GM23338 (cell line): ENCODE measurements at regions not wholly inside any gene's neighbourhood (a gene's known extent, or its start where the extent isn't known, plus 50 kb on each side); places are given as distances from the start of the nearest gene placed in this dataset.
A peak's percentile ranks its signal among the peaks of the same experiment; 100 is the strongest.

Experiments
- ATAC-seq: fragments of 200-7000 bp; cut with Tn5 transposase; 3 replicates; pipeline ENCODE4 v1.9.1; 2020
- DNase-seq: peaks from one replicate; pipeline ENCODE4 v3.0.0-alpha.2; 2015; ENCODE audit warnings: low spot score
- H2AFZ ChIP-seq: fragments of 200-600 bp; sonication (generic); 2 replicates; pipeline ENCODE4 v1.8.0; 2016; ENCODE audit warnings: antibody characterized with exemption, mild to moderate bottlenecking, moderate library complexity
- H3F3A ChIP-seq: fragments of 200-600 bp; sonication (generic); replicated peaks from 2 replicates; pipeline ENCODE4 v1.8.0; 2017; ENCODE audit warnings: antibody characterized with exemption, mixed run types, low read depth
- H3K27ac ChIP-seq: fragments of 200-600 bp; sonication (generic); 2 replicates; pipeline ENCODE4 v1.6.1; 2016; ENCODE audit warnings: low read depth
- H3K27me3 ChIP-seq: fragments of 200-600 bp; sonication (generic); 2 replicates; pipeline ENCODE4 v1.8.0; 2016; ENCODE audit warnings: mild to moderate bottlenecking, mixed run types, moderate library complexity; ENCODE audit not compliant: insufficient read depth
- H3K36me3 ChIP-seq: fragments of 200-600 bp; sonication (generic); 2 replicates; pipeline ENCODE4 v1.8.0; 2016; ENCODE audit warnings: mild to moderate bottlenecking; ENCODE audit not compliant: insufficient read depth
- H3K4me1 ChIP-seq: fragments of 200-600 bp; sonication (generic); 2 replicates; pipeline ENCODE4 v1.8.0; 2016; ENCODE audit warnings: mild to moderate bottlenecking, moderate library complexity; ENCODE audit not compliant: insufficient read depth
- H3K4me2 ChIP-seq: fragments of 200-600 bp; sonication (generic); 2 replicates; pipeline ENCODE4 v1.7.1; 2017; ENCODE audit warnings: mixed run types
- H3K4me3 ChIP-seq: fragments of 200-600 bp; sonication (generic); 2 replicates; pipeline ENCODE4 v1.6.1; 2016; ENCODE audit warnings: mixed run types
- H3K79me2 ChIP-seq: fragments of 200-600 bp; sonication (generic); replicated peaks from 2 replicates; pipeline ENCODE4 v1.8.0; 2017; ENCODE audit warnings: mild to moderate bottlenecking; ENCODE audit not compliant: insufficient read depth
- H3K9me2 ChIP-seq: fragments of 200-600 bp; sonication (generic); 2 replicates; pipeline ENCODE4 v1.8.0; 2017; ENCODE audit not compliant: insufficient read depth
- H4K20me1 ChIP-seq: fragments of 200-600 bp; sonication (generic); replicated peaks from 2 replicates; pipeline ENCODE4 v1.8.0; 2017; ENCODE audit warnings: mild to moderate bottlenecking; ENCODE audit not compliant: insufficient read depth
- H3K27ac Mint-ChIP-seq: 2 replicates; pipeline ENCODE4 v1.8.0; 2020; ENCODE audit warnings: inconsistent platforms, mild to moderate bottlenecking, moderate library complexity, mixed read lengths
- H3K27me3 Mint-ChIP-seq: 3 replicates; pipeline ENCODE4 v1.8.0; 2022; ENCODE audit warnings: low read depth, mild to moderate bottlenecking, moderate library complexity, mixed read lengths, inconsistent platforms; ENCODE audit not compliant: insufficient read depth, poor library complexity
- H3K36me3 Mint-ChIP-seq: 3 replicates; pipeline ENCODE4 v1.8.0; 2021; ENCODE audit warnings: low read depth, mild to moderate bottlenecking, inconsistent platforms, moderate library complexity, mixed read lengths
- H3K4me1 Mint-ChIP-seq: 3 replicates; pipeline ENCODE4 v1.8.0; 2020; ENCODE audit warnings: mild to moderate bottlenecking, inconsistent platforms, mixed read lengths
- H3K4me3 Mint-ChIP-seq: 3 replicates; pipeline ENCODE4 v1.8.0; 2021; ENCODE audit warnings: moderate library complexity, mild to moderate bottlenecking, inconsistent platforms, mixed read lengths
- H3K9me3 Mint-ChIP-seq: 3 replicates; pipeline ENCODE4 v1.8.0; 2020; ENCODE audit warnings: moderate library complexity, mild to moderate bottlenecking, inconsistent platforms, mixed read lengths
- CREB1 ChIP-seq: fragments of 250-450 bp; sonication (Bioruptor Pico); IDR thresholded peaks from 2 replicates; pipeline ENCODE4 v1.5.0; 2020; ENCODE audit warnings: low read depth, mild to moderate bottlenecking, moderate library complexity
- EZH2phosphoT487 ChIP-seq: fragments of 200-600 bp; sonication (generic); IDR thresholded peaks from one replicate; pipeline ENCODE4 v1.8.1; 2018; ENCODE audit warnings: antibody characterized with exemption; ENCODE audit not compliant: unreplicated experiment
- POLR2AphosphoS5 ChIP-seq: IDR thresholded peaks from 2 replicates; pipeline ENCODE4 v1.6.1; 2016; ENCODE audit warnings: antibody characterized with exemption, low read depth
- STAT1 ChIP-seq: IDR thresholded peaks from one replicate; pipeline ENCODE4 v1.6.1; 2016; ENCODE audit warnings: antibody characterized with exemption; ENCODE audit not compliant: unreplicated experiment
- ZNF114 ChIP-seq: fragments of 250-450 bp; sonication (Bioruptor Pico); IDR thresholded peaks from 2 replicates; pipeline ENCODE4 v1.5.0; 2020; ENCODE audit warnings: mild to moderate bottlenecking, moderate library complexity
- TF ChIP-seq, protein P1 (sequence below): fragments of 250-450 bp; sonication (Bioruptor Pico); IDR thresholded peaks from 2 replicates; pipeline ENCODE4 v1.5.0; 2020; ENCODE audit warnings: mild to moderate bottlenecking, moderate library complexity
- TF ChIP-seq, protein P2 (sequence below): IDR thresholded peaks from 2 replicates; pipeline ENCODE4 v1.6.1; 2016; ENCODE audit warnings: antibody characterized with exemption
- TF ChIP-seq, protein P3 (sequence below), 2 experiments: fragments of 200-600 bp in 1 of 2; sonication (generic) in 1 of 2; conservative IDR thresholded peaks; 2 replicates each; pipeline versions ENCODE4 v1.5.1 to v1.6.1; 2016 to 2017; ENCODE audit warnings: antibody characterized with exemption in 2 of 2, low read depth in 2 of 2, mild to moderate bottlenecking in 2 of 2, moderate library complexity in 1 of 2
- TF ChIP-seq, protein P4 (sequence below): IDR thresholded peaks from one replicate; pipeline ENCODE4 v1.6.1; 2018; ENCODE audit warnings: antibody characterized with exemption; ENCODE audit not compliant: unreplicated experiment

DNA sequence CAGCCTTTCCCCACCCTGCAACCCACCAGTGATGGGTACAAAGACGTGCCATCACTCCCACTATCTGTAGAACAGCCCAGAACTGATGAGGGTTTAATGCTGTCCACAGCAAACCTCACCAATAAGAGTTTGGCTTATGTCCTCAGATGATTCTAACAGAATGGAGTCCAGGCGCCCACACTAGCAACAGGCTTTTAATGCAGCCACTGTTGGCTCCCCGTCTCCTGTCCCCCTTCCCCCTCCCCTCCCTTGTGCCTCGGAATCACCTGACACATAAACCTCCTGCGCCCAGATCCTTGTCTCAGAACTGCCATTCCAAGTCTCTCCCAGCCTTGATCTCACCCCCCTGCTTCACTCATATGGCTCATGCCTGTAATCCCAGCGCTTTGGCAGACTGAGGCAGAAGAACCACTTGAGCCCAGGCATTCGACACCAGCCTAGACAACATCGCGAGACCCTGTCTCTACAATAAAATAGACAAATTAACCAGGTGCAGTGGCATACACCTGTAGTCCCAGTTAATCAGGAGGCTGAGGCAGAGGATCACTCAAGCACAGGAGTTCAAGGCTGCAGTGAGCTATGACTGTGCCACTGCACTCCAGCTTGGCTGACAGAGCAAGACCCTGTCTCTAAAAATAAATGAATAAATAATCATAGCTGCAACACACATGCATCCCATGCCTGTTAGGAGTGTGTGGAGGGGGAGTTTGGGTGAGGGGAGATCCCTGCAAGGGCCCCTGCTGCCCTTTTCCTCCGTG, 85.6 kb downstream of the SNX5 start (continued):
- TF ChIP-seq, protein P1, sequence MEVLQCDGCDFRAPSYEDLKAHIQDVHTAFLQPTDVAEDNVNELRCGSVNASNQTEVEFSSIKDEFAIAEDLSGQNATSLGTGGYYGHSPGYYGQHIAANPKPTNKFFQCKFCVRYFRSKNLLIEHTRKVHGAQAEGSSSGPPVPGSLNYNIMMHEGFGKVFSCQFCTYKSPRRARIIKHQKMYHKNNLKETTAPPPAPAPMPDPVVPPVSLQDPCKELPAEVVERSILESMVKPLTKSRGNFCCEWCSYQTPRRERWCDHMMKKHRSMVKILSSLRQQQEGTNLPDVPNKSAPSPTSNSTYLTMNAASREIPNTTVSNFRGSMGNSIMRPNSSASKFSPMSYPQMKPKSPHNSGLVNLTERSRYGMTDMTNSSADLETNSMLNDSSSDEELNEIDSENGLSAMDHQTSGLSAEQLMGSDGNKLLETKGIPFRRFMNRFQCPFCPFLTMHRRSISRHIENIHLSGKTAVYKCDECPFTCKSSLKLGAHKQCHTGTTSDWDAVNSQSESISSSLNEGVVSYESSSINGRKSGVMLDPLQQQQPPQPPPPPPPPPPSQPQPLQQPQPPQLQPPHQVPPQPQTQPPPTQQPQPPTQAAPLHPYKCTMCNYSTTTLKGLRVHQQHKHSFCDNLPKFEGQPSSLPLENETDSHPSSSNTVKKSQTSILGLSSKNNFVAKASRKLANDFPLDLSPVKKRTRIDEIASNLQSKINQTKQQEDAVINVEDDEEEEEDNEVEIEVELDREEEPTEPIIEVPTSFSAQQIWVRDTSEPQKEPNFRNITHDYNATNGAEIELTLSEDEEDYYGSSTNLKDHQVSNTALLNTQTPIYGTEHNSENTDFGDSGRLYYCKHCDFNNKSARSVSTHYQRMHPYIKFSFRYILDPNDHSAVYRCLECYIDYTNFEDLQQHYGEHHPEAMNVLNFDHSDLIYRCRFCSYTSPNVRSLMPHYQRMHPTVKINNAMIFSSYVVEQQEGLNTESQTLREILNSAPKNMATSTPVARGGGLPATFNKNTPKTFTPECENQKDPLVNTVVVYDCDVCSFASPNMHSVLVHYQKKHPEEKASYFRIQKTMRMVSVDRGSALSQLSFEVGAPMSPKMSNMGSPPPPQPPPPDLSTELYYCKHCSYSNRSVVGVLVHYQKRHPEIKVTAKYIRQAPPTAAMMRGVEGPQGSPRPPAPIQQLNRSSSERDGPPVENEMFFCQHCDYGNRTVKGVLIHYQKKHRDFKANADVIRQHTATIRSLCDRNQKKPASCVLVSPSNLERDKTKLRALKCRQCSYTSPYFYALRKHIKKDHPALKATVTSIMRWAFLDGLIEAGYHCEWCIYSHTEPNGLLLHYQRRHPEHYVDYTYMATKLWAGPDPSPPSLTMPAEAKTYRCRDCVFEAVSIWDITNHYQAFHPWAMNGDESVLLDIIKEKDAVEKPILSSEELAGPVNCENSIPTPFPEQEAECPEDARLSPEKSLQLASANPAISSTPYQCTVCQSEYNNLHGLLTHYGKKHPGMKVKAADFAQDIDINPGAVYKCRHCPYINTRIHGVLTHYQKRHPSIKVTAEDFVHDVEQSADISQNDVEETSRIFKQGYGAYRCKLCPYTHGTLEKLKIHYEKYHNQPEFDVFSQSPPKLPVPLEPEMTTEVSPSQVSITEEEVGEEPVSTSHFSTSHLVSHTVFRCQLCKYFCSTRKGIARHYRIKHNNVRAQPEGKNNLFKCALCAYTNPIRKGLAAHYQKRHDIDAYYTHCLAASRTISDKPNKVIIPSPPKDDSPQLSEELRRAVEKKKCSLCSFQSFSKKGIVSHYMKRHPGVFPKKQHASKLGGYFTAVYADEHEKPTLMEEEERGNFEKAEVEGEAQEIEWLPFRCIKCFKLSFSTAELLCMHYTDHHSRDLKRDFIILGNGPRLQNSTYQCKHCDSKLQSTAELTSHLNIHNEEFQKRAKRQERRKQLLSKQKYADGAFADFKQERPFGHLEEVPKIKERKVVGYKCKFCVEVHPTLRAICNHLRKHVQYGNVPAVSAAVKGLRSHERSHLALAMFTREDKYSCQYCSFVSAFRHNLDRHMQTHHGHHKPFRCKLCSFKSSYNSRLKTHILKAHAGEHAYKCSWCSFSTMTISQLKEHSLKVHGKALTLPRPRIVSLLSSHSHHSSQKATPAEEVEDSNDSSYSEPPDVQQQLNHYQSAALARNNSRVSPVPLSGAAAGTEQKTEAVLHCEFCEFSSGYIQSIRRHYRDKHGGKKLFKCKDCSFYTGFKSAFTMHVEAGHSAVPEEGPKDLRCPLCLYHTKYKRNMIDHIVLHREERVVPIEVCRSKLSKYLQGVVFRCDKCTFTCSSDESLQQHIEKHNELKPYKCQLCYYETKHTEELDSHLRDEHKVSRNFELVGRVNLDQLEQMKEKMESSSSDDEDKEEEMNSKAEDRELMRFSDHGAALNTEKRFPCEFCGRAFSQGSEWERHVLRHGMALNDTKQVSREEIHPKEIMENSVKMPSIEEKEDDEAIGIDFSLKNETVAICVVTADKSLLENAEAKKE (CRISPR knock-in tag) = no peak
- TF ChIP-seq POLR2AphosphoS5 (no peak), ZNF114 (CRISPR knock-in tag) (no peak)
- TF ChIP-seq, protein P2, sequence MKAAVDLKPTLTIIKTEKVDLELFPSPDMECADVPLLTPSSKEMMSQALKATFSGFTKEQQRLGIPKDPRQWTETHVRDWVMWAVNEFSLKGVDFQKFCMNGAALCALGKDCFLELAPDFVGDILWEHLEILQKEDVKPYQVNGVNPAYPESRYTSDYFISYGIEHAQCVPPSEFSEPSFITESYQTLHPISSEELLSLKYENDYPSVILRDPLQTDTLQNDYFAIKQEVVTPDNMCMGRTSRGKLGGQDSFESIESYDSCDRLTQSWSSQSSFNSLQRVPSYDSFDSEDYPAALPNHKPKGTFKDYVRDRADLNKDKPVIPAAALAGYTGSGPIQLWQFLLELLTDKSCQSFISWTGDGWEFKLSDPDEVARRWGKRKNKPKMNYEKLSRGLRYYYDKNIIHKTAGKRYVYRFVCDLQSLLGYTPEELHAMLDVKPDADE = no peak

DNA sequence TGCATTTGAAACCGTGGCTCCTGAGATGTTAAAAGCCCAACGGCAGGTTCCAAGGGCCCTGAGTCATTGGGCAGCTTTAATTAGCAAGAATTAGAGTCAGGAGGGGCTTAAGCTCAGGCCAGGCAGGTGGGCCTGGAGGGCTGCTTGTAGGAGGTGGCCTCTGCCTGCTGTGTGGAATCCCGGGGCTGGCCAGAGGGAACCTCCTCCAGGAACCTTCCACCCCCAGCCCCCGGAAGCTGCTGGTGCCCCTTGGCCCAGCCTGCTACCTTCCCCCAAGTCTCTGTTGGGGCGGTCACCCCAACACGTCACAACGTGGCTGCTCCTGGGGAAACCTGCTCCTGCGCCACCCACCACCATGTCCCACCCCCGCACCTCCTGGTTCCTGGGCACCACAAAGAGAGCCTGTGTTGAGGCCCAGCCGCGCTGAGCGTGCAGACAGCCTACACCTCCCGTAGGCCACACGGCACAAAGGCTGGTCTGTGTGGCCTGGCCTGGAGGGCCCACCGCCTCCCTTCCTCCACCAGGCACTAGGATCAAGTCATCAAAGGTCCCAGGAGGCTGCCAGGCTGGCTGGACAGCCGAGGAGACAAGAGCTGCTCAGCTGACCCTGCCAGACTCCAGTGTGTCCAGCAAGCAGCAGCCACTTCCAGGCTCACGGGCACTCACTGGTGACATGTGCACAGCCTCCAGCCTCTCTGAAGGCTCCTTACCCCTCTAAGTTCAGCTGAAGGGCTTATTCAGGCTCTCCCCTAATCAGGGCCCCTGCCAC, 86.3 kb downstream of the SNX5 start:
- ATAC-seq (peak; percentile 18; the same call in 2 of the 3 replicates), DNase-seq (no peak)
- no peaks in the 10 kb centered on the region for H3F3A ChIP-seq
- no peak overlapping the region for H3K4me3 ChIP-seq
- peak overlapping the region; percentile 66; the same call in 1 of the 2 replicates for H2AFZ ChIP-seq
- peaks cover 9% of the 10 kb centered on the region for H3K4me1 ChIP-seq
- Mint-ChIP-seq H3K27me3 (peaks cover 11% of the 10 kb centered on the region), H3K9me3 (no peaks in the 10 kb centered on the region), H3K4me3 (no peak overlapping the region), H3K4me1 (peaks cover 26% of the 10 kb centered on the region), H3K36me3 (no peaks in the 10 kb centered on the region; the same call in 2 of the 3 replicates), H3K27ac (no peak overlapping the region)
- H3K27ac ChIP-seq = no peak overlapping the region
- H3K36me3 ChIP-seq = no peaks in the 10 kb centered on the region
- no peaks in the 10 kb centered on the region for H3K27me3 ChIP-seq
- no peak overlapping the region for H3K4me2 ChIP-seq
- no peaks in the 10 kb centered on the region for H3K9me2 ChIP-seq
- H4K20me1 ChIP-seq = no peaks in the 10 kb centered on the region
- no peaks in the 10 kb centered on the region for H3K79me2 ChIP-seq
- no peak for TF ChIP-seq STAT1
- TF ChIP-seq CREB1 = no peak
- no peak for TF ChIP-seq EZH2phosphoT487
- TF ChIP-seq, protein P3, sequence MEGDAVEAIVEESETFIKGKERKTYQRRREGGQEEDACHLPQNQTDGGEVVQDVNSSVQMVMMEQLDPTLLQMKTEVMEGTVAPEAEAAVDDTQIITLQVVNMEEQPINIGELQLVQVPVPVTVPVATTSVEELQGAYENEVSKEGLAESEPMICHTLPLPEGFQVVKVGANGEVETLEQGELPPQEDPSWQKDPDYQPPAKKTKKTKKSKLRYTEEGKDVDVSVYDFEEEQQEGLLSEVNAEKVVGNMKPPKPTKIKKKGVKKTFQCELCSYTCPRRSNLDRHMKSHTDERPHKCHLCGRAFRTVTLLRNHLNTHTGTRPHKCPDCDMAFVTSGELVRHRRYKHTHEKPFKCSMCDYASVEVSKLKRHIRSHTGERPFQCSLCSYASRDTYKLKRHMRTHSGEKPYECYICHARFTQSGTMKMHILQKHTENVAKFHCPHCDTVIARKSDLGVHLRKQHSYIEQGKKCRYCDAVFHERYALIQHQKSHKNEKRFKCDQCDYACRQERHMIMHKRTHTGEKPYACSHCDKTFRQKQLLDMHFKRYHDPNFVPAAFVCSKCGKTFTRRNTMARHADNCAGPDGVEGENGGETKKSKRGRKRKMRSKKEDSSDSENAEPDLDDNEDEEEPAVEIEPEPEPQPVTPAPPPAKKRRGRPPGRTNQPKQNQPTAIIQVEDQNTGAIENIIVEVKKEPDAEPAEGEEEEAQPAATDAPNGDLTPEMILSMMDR (conservative IDR thresholded peaks at IDR 0.05; ENCODE audit: low read depth in 2 of 2) = no peak
- TF ChIP-seq, protein P4, sequence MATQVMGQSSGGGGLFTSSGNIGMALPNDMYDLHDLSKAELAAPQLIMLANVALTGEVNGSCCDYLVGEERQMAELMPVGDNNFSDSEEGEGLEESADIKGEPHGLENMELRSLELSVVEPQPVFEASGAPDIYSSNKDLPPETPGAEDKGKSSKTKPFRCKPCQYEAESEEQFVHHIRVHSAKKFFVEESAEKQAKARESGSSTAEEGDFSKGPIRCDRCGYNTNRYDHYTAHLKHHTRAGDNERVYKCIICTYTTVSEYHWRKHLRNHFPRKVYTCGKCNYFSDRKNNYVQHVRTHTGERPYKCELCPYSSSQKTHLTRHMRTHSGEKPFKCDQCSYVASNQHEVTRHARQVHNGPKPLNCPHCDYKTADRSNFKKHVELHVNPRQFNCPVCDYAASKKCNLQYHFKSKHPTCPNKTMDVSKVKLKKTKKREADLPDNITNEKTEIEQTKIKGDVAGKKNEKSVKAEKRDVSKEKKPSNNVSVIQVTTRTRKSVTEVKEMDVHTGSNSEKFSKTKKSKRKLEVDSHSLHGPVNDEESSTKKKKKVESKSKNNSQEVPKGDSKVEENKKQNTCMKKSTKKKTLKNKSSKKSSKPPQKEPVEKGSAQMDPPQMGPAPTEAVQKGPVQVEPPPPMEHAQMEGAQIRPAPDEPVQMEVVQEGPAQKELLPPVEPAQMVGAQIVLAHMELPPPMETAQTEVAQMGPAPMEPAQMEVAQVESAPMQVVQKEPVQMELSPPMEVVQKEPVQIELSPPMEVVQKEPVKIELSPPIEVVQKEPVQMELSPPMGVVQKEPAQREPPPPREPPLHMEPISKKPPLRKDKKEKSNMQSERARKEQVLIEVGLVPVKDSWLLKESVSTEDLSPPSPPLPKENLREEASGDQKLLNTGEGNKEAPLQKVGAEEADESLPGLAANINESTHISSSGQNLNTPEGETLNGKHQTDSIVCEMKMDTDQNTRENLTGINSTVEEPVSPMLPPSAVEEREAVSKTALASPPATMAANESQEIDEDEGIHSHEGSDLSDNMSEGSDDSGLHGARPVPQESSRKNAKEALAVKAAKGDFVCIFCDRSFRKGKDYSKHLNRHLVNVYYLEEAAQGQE = no peak
- TF ChIP-seq ZNF114 (CRISPR knock-in tag) = no peak
